ENCODE measurements at regions not wholly inside any gene's neighbourhood (a gene's known extent, or its start where the extent isn't known, plus 50 kb on each side); places are given as distances from the start of the nearest gene placed in this dataset.

GRCh38 chr3:178967177-178967532, 104.5 kb downstream of the ZMAT3 start:
- TF ChIP-seq CTCF (IDR thresholded peaks at IDR 0.05; ENCODE audit: low read depth, low read length, missing input control) (no peak), REST (IDR thresholded peaks at IDR 0.05) (no peak), GABPA (IDR thresholded peaks at IDR 0.05 in 1 of 2, conservative IDR thresholded peaks at IDR 0.05 in 1 of 2) (no peak), MAX (IDR thresholded peaks at IDR 0.05) (no peak), RAD21 (IDR thresholded peaks at IDR 0.05) (no peak), EGR1 (IDR thresholded peaks at IDR 0.05; ENCODE audit: low read depth in 2 of 2) (no peak), YY1 (IDR thresholded peaks at IDR 0.05) (no peak), TAF1 (conservative IDR thresholded peaks at IDR 0.05) (no peak), ZBTB33 (IDR thresholded peaks at IDR 0.05) (no peak), SP1 (IDR thresholded peaks at IDR 0.05) (no peak), JUND (IDR thresholded peaks at IDR 0.05) (no peak), RXRA (IDR thresholded peaks at IDR 0.05) (no peak)

All from liver (tissue), 3 donors.